OCI-LY7 (cell line): ENCODE measurements at regions not wholly inside any gene's neighbourhood (a gene's known extent, or its start where the extent isn't known, plus 50 kb on each side); places are given as distances from the start of the nearest gene placed in this dataset.

ENCODE experiments used
- BruUV-seq: library from RNA; stranded (reverse); fragments of 400-500 nt; replicated peaks from 2 replicates; lab custom pipeline; 2021; lab: Mats Ljungman, UMichigan
- CTCF ChIA-PET: fragments of 300-600 bp; sonication (Branson Sonifier 250); formaldehyde crosslinking; loops from one replicate; lab custom pipeline; 2022; ENCODE audit warnings: antibody characterized with exemption; ENCODE audit not compliant: unreplicated experiment; lab: Charles Lee
- POLR2A ChIA-PET: fragments of 300-600 bp; sonication (Branson Sonifier 250); formaldehyde crosslinking; loops from one replicate; lab custom pipeline; 2022; ENCODE audit warnings: antibody characterized with exemption; lab: Charles Lee
- DNase-seq: peaks from one replicate; pipeline ENCODE4 v3.0.0-alpha.2; 2015; ENCODE audit warnings: low spot score
- H2AFZ ChIP-seq: fragments of 200-600 bp; sonication (generic), shearing (Covaris generic); 2 replicates; pipeline ENCODE4 v1.6.1; 2014; ENCODE audit warnings: mild to moderate bottlenecking, antibody characterized with exemption, low read length, moderate library complexity
- H3K27ac ChIP-seq: fragments of 200-600 bp; sonication (generic); 2 replicates; pipeline ENCODE4 v1.5.1; 2014; ENCODE audit warnings: mixed run types, low read depth, mild to moderate bottlenecking, moderate library complexity, low read length, inconsistent platforms; ENCODE audit not compliant: poor library complexity, severe bottlenecking
- H3K36me3 ChIP-seq: fragments of 200-600 bp; sonication (generic); 2 replicates; pipeline ENCODE4 v1.6.1; 2014; ENCODE audit warnings: mild to moderate bottlenecking, antibody characterized with exemption, low read length, moderate library complexity, mixed read lengths; ENCODE audit not compliant: insufficient read depth
- H3K4me1 ChIP-seq: fragments of 200-600 bp; sonication (generic); 2 replicates; pipeline ENCODE4 v1.5.1; 2014; ENCODE audit warnings: mild to moderate bottlenecking, low read length; ENCODE audit not compliant: insufficient read depth, poor library complexity, severe bottlenecking
- H3K4me2 ChIP-seq: fragments of 200-600 bp; sonication (generic); 2 replicates; pipeline ENCODE4 v1.6.1; 2014; ENCODE audit warnings: mild to moderate bottlenecking, low read length
- H3K4me3 ChIP-seq: fragments of 200-600 bp; sonication (generic); 2 replicates; pipeline ENCODE4 v1.5.1; 2014; ENCODE audit warnings: mild to moderate bottlenecking, low read depth, low read length; ENCODE audit not compliant: poor library complexity, severe bottlenecking
- H3K79me2 ChIP-seq: fragments of 200-600 bp; sonication (generic); 2 replicates; pipeline ENCODE4 v1.6.1; 2016; ENCODE audit warnings: low read depth, mild to moderate bottlenecking, low read length, moderate library complexity, mixed read lengths; ENCODE audit not compliant: insufficient read depth
- H3K9me2 ChIP-seq: fragments of 200-600 bp; sonication (generic); 2 replicates; pipeline ENCODE4 v1.6.1; 2016; ENCODE audit warnings: mild to moderate bottlenecking, low read length, mixed read lengths; ENCODE audit not compliant: insufficient read depth
- H3K9me3 ChIP-seq: fragments of 200-600 bp; sonication (generic); 2 replicates; pipeline ENCODE4 v1.6.1; 2014; ENCODE audit warnings: mild to moderate bottlenecking, mixed run types, low read length, mixed read lengths
- H4K20me1 ChIP-seq: fragments of 200-600 bp; sonication (generic); 2 replicates; pipeline ENCODE4 v1.6.1; 2014; ENCODE audit warnings: mild to moderate bottlenecking, antibody characterized with exemption, low read length, moderate library complexity, mixed read lengths; ENCODE audit not compliant: insufficient read depth
- EZH2phosphoT487 ChIP-seq: fragments of 200-600 bp; sonication (generic); IDR thresholded peaks from 2 replicates; pipeline ENCODE4 v1.6.1; 2018; ENCODE audit warnings: low read depth, borderline replicate concordance, mild to moderate bottlenecking, mixed run types, antibody characterized with exemption, low read length, moderate library complexity, mixed read lengths
- intact Hi-C: fragments of 100-400 bp; cut with micrococcal nuclease; formaldehyde crosslinking; loops from one replicate; pipeline ENCODE4 v1.10.0; 2022; ENCODE audit not compliant: unreplicated experiment
- TF ChIP-seq, protein P1 (sequence below): fragments of 200-600 bp; sonication (generic); conservative IDR thresholded peaks from 2 replicates; pipeline ENCODE4 v1.5.1; 2014; ENCODE audit warnings: mild to moderate bottlenecking, antibody characterized with exemption, low read length, moderate library complexity, mixed read lengths

- no TSS peak for BruUV-seq
- ChIA-PET POLR2A (interaction anchor here (0.9 kb wide), 1 partner anchor 779 kb away, joined by 3 read pairs; no protein-coding TSS in a partner anchor), CTCF (no interaction called here)
- DNase-seq: no peak
- Histone ChIP-seq H3K9me3 (no peaks in the 10 kb centered on the region), H3K4me2 (no peak overlapping the region), H3K9me2 (no peaks in the 10 kb centered on the region), H3K4me3 (no peak overlapping the region), H4K20me1 (no peaks in the 10 kb centered on the region), H3K79me2 (no peaks in the 10 kb centered on the region), H2AFZ (no peak overlapping the region), H3K27ac (no peak overlapping the region), H3K4me1 (no peaks in the 10 kb centered on the region), H3K36me3 (no peaks in the 10 kb centered on the region)
- TF ChIP-seq EZH2phosphoT487: no peak
- TF ChIP-seq, protein P1, sequence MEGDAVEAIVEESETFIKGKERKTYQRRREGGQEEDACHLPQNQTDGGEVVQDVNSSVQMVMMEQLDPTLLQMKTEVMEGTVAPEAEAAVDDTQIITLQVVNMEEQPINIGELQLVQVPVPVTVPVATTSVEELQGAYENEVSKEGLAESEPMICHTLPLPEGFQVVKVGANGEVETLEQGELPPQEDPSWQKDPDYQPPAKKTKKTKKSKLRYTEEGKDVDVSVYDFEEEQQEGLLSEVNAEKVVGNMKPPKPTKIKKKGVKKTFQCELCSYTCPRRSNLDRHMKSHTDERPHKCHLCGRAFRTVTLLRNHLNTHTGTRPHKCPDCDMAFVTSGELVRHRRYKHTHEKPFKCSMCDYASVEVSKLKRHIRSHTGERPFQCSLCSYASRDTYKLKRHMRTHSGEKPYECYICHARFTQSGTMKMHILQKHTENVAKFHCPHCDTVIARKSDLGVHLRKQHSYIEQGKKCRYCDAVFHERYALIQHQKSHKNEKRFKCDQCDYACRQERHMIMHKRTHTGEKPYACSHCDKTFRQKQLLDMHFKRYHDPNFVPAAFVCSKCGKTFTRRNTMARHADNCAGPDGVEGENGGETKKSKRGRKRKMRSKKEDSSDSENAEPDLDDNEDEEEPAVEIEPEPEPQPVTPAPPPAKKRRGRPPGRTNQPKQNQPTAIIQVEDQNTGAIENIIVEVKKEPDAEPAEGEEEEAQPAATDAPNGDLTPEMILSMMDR: no peak
- intact Hi-C loops: no loop called here
Observed at GRCh38 chrX:9280831-9281230, 184.0 kb upstream of the TBL1X start.

- H2AFZ ChIP-seq: no peak overlapping the region
- no peaks in the 10 kb centered on the region for H3K9me2 ChIP-seq
- H4K20me1 ChIP-seq: no peaks in the 10 kb centered on the region
- POLR2A ChIA-PET: no interaction called here
- no peaks in the 10 kb centered on the region for H3K79me2 ChIP-seq
- BruUV-seq: no TSS peak
- intact Hi-C loops: no loop called here
- TF ChIP-seq, protein P1: no peak
- TF ChIP-seq EZH2phosphoT487: no peak
- H3K9me3 ChIP-seq: no peaks in the 10 kb centered on the region
- H3K4me1 ChIP-seq: no peaks in the 10 kb centered on the region
- no peak overlapping the region for H3K27ac ChIP-seq
- DNase-seq: no peak
- no peak overlapping the region for H3K4me2 ChIP-seq
- CTCF ChIA-PET: no interaction called here
- H3K36me3 ChIP-seq: no peaks in the 10 kb centered on the region
- no peak overlapping the region for H3K4me3 ChIP-seq
Observed at GRCh38 chrX:9282325-9282724, 182.5 kb upstream of the TBL1X start.

- Histone ChIP-seq H3K27ac (no peak overlapping the region), H4K20me1 (no peaks in the 10 kb centered on the region), H2AFZ (no peak overlapping the region), H3K79me2 (no peaks in the 10 kb centered on the region), H3K4me3 (no peak overlapping the region), H3K9me2 (no peaks in the 10 kb centered on the region), H3K9me3 (no peaks in the 10 kb centered on the region), H3K4me2 (no peak overlapping the region), H3K4me1 (no peaks in the 10 kb centered on the region), H3K36me3 (no peaks in the 10 kb centered on the region)
- intact Hi-C loops: no loop called here
- ChIA-PET POLR2A (no interaction called here), CTCF (no interaction called here)
- TF ChIP-seq, protein P1: no peak
- no peak for TF ChIP-seq EZH2phosphoT487
- no peak for DNase-seq
- BruUV-seq: no TSS peak
Observed at GRCh38 chrX:9285342-9285771, 179.5 kb upstream of the TBL1X start.
